Prostate gland (tissue), 2 donors: ENCODE measurements at regions not wholly inside any gene's neighbourhood (a gene's known extent, or its start where the extent isn't known, plus 50 kb on each side); places are given as distances from the start of the nearest gene placed in this dataset.

Experiments used
- DNase-seq: peaks from one replicate; pipeline ENCODE4 v3.0.0-alpha.2; 2019; ENCODE audit warnings: low spot score
- H3K27ac ChIP-seq, 2 donors: fragments of 200-600 bp; sonication (generic); 2 replicates each; pipeline ENCODE4 v1.5.1; 2017 to 2019
- H3K27me3 ChIP-seq: fragments of 200-600 bp; sonication (generic); replicated peaks from 2 replicates; pipeline ENCODE4 v1.5.1; 2019; ENCODE audit not compliant: insufficient read depth
- H3K36me3 ChIP-seq, 2 donors: fragments of 200-600 bp; sonication (generic); 1 replicate in 1 of 2; 2 replicates in 1 of 2; pipeline versions ENCODE4 v1.5.1 to v1.8.1; 2017 to 2019
- H3K4me1 ChIP-seq: fragments of 200-600 bp; sonication (generic); replicated peaks from 2 replicates; pipeline ENCODE4 v1.5.1; 2019
- H3K4me3 ChIP-seq, 2 donors: fragments of 200-600 bp; sonication (generic); 2 replicates each; pipeline ENCODE4 v1.5.1; 2017 to 2019
- H3K9me3 ChIP-seq: fragments of 200-600 bp; sonication (generic); 2 replicates; pipeline ENCODE4 v1.5.1; 2017
- POLR2A ChIP-seq: fragments of 450-650 bp; IDR thresholded peaks from one replicate; pipeline ENCODE4 v1.6.1; 2016; ENCODE audit warnings: antibody characterized with exemption, mild to moderate bottlenecking
- POLR2AphosphoS5 ChIP-seq: sonication (generic); formaldehyde crosslinking; IDR thresholded peaks from one replicate; pipeline ENCODE4 v1.6.1; 2017; ENCODE audit warnings: antibody characterized with exemption
- WGBS: methylation state at CpG from one replicate; pipeline ENCODE4 v1.1.5; 2018; 5-methylcytosine and 5-hydroxymethylcytosine counted together
- intact Hi-C: fragments of 100-400 bp; cut with DNase I; formaldehyde crosslinking; loops from one replicate; pipeline ENCODE4 v1.14.2; 2022
- TF ChIP-seq, protein P1 (sequence below), 4 experiments: fragments of 200-600 bp in 2 of 4; fragments of 450-650 bp in 2 of 4; sonication (generic) in 2 of 4; IDR thresholded peaks; 1 replicate in 3 of 4; 2 replicates in 1 of 4; pipeline ENCODE4 v1.5.1; 2016 to 2019; ENCODE audit warnings: antibody characterized with exemption in 4 of 4, mild to moderate bottlenecking in 2 of 4, moderate library complexity in 2 of 4

DNA sequence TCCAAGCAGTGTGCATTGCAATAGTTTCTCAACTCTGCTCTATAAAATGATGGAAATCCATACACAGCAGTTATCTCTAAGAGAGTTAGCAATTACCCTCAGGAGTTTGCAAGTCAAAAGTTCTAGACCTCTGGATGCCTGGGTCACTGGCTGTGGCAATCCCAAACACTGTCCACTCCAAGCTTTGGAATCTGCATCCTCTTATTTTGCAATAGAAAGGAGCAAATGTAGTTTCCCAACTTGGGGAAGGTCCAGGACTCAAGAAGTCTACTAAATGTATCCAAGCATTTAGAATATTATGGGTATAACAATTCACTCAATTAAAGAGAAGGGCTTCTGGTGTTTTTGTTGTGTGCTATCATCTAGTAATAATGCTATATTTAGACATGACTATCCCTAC is 131.3 kb upstream of the NRP1 start:
- Histone ChIP-seq H3K36me3 (no peaks in the 10 kb centered on the region), H3K27ac (no peak overlapping the region), H3K4me3 (no peak overlapping the region), H3K4me1 (no peaks in the 10 kb centered on the region), H3K27me3 (no peaks in the 10 kb centered on the region), H3K9me3 (no peaks in the 10 kb centered on the region)
- intact Hi-C loops = no loop called here
- TF ChIP-seq POLR2A = no peak
- TF ChIP-seq, protein P1, sequence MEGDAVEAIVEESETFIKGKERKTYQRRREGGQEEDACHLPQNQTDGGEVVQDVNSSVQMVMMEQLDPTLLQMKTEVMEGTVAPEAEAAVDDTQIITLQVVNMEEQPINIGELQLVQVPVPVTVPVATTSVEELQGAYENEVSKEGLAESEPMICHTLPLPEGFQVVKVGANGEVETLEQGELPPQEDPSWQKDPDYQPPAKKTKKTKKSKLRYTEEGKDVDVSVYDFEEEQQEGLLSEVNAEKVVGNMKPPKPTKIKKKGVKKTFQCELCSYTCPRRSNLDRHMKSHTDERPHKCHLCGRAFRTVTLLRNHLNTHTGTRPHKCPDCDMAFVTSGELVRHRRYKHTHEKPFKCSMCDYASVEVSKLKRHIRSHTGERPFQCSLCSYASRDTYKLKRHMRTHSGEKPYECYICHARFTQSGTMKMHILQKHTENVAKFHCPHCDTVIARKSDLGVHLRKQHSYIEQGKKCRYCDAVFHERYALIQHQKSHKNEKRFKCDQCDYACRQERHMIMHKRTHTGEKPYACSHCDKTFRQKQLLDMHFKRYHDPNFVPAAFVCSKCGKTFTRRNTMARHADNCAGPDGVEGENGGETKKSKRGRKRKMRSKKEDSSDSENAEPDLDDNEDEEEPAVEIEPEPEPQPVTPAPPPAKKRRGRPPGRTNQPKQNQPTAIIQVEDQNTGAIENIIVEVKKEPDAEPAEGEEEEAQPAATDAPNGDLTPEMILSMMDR (IDR thresholded peaks at IDR 0.05) = no peak
- no peak for TF ChIP-seq POLR2AphosphoS5
- DNase-seq = no peak

DNA sequence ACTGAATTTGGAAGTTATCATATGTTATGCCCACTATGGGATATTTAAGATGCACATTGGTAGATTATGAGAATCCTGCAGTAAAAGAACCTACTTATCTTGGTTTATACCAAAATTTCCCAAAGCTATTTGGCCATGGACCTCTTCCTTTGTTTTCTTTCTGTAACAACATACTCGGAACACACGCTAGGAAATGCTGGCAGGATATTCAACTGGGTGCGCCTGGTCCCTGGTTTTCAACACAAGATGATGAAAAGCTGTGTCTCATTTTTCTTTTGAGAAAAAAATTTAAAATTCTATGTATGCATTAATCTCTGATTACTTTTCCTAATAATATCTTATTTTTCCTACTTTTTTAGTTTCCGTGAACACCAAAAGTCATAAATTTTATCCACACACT is 128.5 kb upstream of the NRP1 start:
- Histone ChIP-seq H3K9me3 (no peaks in the 10 kb centered on the region), H3K36me3 (no peaks in the 10 kb centered on the region), H3K4me1 (no peaks in the 10 kb centered on the region), H3K27me3 (no peaks in the 10 kb centered on the region), H3K27ac (no peak overlapping the region), H3K4me3 (no peak overlapping the region)
- no peak for DNase-seq
- intact Hi-C loops = no loop called here
- whole genome bisulfite sequencing = 72% methylated on average over 4 of the region's 4 CpGs
- TF ChIP-seq POLR2AphosphoS5 (no peak), POLR2A (no peak)
- TF ChIP-seq, protein P1 (IDR thresholded peaks at IDR 0.05) = no peak

DNA sequence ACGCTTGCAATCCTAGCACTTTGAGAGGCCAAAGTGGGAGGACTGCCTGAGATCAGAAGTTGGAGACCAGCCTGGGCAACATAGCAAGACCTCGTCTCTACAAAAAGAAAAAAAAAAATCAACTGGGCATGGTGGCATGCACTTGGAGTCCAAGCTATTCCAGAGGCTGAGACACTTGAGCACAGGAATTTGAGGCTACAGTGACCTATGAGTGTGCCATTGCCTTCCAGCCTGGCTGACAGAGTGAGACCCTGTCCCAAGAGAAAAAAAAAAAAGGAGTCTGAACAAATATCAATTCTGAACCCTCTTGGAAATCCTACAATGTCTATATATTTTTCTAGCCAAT is 126.8 kb upstream of the NRP1 start:
- no peaks in the 10 kb centered on the region for H3K36me3 ChIP-seq
- H3K27me3 ChIP-seq = no peaks in the 10 kb centered on the region
- H3K4me3 ChIP-seq = no peak overlapping the region
- 60% methylated on average over 2 of the region's 2 CpGs for WGBS
- H3K4me1 ChIP-seq = no peaks in the 10 kb centered on the region
- no peak for DNase-seq
- H3K9me3 ChIP-seq = no peaks in the 10 kb centered on the region
- intact Hi-C loops = no loop called here
- TF ChIP-seq, protein P1 (IDR thresholded peaks at IDR 0.05) = no peak
- no peak for TF ChIP-seq POLR2A
- no peak for TF ChIP-seq POLR2AphosphoS5
- no peak overlapping the region for H3K27ac ChIP-seq

DNA sequence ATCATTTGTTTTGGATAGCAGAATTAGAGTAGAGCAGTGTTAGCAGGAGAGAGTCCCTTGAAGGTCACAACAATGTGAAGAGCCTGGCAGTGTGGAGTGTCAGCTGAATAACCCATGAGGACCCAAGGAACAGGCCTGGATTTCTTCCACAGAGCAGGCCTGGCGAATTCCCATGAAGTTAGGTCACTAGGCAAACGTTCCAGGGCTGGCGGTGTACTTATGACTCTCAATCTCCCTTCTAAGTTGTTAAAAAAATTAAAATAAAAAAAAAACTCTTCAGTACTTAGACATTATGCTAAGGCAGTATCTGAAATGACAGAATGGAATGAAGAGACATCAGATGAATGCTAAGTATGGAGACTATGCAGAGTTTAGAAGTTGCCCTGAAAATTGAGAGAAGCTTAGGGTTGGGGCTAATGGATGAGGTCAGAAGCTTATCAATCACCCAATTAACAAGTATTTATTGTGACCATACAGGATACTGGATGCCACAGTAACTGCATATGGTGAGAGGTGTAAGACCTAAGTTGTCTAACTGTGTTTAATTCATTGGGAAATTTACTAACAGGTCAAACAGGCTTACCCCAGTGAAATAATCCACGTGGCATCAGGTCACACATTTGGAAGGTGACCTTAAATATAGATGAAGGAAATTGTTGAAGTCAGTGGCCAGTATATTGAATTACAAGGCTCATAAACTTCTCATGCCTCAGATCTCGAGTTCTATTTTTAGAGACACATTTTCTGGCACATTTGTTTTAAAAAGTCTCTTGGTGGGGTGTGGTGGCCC is 126.2 kb upstream of the NRP1 start:
- DNase-seq = no peak

DNA sequence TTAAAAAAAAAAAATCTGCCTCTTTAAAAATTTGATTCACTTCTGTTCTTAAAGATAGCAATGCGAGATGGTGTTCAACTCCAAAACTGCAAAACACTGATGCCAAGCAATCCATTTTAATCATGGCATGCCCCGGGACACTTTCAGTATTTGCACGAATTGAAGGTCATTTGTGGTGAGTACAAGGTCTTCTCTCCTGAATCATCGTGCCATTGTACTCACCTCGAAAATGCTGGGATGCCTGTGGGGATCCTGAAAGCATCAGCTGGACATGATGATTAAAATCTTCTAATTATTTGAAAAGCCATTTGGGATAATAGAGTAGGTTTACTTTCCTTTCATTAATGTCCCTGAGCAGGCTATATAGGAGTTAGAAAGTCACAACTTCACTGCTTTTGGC is 125.1 kb upstream of the NRP1 start:
- DNase-seq = no peak
- WGBS = 45% methylated on average over 5 of the region's 5 CpGs
- no peak overlapping the region for H3K27ac ChIP-seq
- H3K4me1 ChIP-seq = no peaks in the 10 kb centered on the region
- no peaks in the 10 kb centered on the region for H3K36me3 ChIP-seq
- no peak for TF ChIP-seq POLR2AphosphoS5
- no peak for TF ChIP-seq POLR2A
- TF ChIP-seq, protein P1 (IDR thresholded peaks at IDR 0.05) = no peak
- intact Hi-C loops = no loop called here
- no peak overlapping the region for H3K4me3 ChIP-seq
- no peaks in the 10 kb centered on the region for H3K27me3 ChIP-seq
- H3K9me3 ChIP-seq = no peaks in the 10 kb centered on the region

More for the DNA sequence above, 126.2 kb upstream of the NRP1 start:
- no peak overlapping the region for H3K4me3 ChIP-seq
- H3K36me3 ChIP-seq = no peaks in the 10 kb centered on the region
- 62% methylated on average over 5 of the region's 5 CpGs for WGBS
- TF ChIP-seq, protein P1 (IDR thresholded peaks at IDR 0.05) = no peak
- TF ChIP-seq POLR2A = no peak
- no peak for TF ChIP-seq POLR2AphosphoS5
- no peaks in the 10 kb centered on the region for H3K4me1 ChIP-seq
- no peaks in the 10 kb centered on the region for H3K9me3 ChIP-seq
- H3K27me3 ChIP-seq = no peaks in the 10 kb centered on the region
- intact Hi-C loops = no loop called here
- H3K27ac ChIP-seq = no peak overlapping the region
